ENCODE measurements at regions not wholly inside any gene's neighbourhood (a gene's known extent, or its start where the extent isn't known, plus 50 kb on each side); places are given as distances from the start of the nearest gene placed in this dataset.

DNA sequence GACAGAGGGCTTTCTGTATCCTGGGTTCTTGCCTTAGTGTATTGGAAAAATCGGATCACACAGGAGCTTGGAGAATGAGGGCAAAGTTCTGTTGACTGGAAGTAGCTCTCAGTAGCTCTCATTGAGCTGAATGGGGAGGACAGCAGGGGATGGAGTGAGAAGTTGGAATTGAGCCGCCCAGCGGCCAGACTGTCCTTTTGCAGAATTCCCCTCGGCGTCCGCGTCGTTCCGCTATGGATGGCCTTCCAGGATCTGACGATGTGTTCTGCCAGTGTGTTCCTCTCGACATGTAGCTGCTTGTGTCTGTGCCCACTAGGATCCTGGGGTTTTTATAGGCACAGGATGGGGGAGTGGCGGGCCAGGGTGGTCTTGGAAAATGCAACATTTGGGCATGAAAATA is 351.8 kb upstream of the SEMA3A start:
- H3K27ac Mint-ChIP-seq, result no peak overlapping the region
- H3K9me3 Mint-ChIP-seq, result no peaks in the 10 kb centered on the region
- no peak overlapping the region for H3K4me3 Mint-ChIP-seq
- no peak for DNase-seq
- peaks cover 21% of the 10 kb centered on the region for H3K4me1 Mint-ChIP-seq (ENCODE audit: low read depth)
- TF ChIP-seq CTCF (IDR thresholded peaks at IDR 0.05), result no peak
- H3K27me3 Mint-ChIP-seq (ENCODE audit: insufficient read depth), result no peaks in the 10 kb centered on the region
- H3K36me3 Mint-ChIP-seq (ENCODE audit: low read depth), result no peaks in the 10 kb centered on the region

GRCh38 chr7:84538268-84538667 is 343.7 kb upstream of the SEMA3A start:
- Mint-ChIP-seq H3K4me3 (no peak overlapping the region), H3K9me3 (no peaks in the 10 kb centered on the region), H3K27ac (no peak overlapping the region), H3K36me3 (ENCODE audit: low read depth) (no peaks in the 10 kb centered on the region), H3K27me3 (ENCODE audit: insufficient read depth) (no peaks in the 10 kb centered on the region), H3K4me1 (ENCODE audit: low read depth) (peaks cover 15% of the 10 kb centered on the region)
- DNase-seq, result no peak
- no peak for TF ChIP-seq CTCF (IDR thresholded peaks at IDR 0.05)

DNA sequence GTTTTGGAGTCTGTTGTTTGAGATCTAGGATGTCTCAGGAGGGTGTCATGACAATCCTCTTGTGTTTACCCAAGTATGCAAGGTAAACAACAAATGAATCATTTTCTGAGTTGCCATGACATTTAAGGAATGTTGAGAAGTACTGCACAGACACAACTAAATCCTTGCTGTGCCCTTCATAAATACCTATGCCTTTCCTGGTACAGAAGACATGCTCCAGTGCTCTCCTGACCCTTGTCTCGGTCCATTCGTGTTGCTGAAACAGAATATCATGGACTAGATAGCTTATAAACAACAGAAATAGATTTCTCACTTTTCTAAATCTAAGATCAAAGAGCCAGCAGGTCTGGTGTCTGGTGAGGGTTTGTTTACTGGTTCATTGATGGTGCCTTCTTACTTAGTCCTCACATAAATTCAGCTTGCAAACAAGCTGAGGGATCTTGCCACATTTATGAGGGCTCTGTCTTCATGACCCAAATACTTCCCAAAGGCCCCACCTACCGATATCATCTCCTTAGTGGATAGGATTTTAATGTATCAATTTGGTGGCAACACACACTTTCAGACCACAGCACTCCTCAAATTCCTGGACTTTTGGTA is 341.8 kb upstream of the SEMA3A start:
- H3K4me1 Mint-ChIP-seq (ENCODE audit: low read depth), result peaks cover 26% of the 10 kb centered on the region
- no peaks in the 10 kb centered on the region for H3K36me3 Mint-ChIP-seq (ENCODE audit: low read depth)
- H3K4me3 Mint-ChIP-seq, result no peak overlapping the region
- no peaks in the 10 kb centered on the region for H3K9me3 Mint-ChIP-seq
- H3K27ac Mint-ChIP-seq, result peak overlapping the region; percentile 83
- TF ChIP-seq CTCF (IDR thresholded peaks at IDR 0.05), result no peak
- H3K27me3 Mint-ChIP-seq (ENCODE audit: insufficient read depth), result no peaks in the 10 kb centered on the region
- peak; percentile 55 for DNase-seq

DNA sequence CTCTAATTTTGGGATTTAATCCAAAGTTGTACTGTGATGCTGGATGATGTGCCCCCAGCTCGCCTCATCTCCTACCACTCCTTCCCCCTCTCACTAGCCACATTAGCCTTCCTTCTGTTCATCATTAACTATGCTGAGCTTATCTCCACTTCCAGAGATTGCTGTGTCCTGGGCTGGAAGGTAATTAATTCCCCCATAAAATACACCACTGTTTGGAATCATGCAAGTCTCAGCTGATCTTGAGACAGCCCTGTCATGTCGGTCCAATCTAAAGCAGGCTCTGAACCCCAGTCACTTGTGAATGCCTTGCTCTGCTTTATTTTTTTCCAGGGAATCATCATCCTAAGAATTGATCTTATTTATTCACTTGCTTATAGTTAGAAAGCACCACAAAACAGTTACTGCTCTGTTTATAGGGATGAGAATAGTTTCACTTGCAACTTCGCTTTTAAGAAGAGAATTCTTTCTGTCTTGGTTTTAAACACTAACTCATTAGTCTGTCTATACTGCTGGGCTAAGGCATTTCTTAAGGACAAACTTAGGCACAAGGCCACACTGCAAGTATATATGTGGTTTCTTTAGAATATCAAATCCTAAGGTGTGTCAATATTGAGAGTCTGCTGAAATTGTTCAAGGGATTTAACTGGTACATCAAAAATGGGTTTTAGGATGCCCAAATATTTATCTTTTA is 341.1 kb upstream of the SEMA3A start:
- Mint-ChIP-seq H3K27ac (peak overlapping the region; percentile 83), H3K36me3 (ENCODE audit: low read depth) (no peaks in the 10 kb centered on the region), H3K27me3 (ENCODE audit: insufficient read depth) (no peaks in the 10 kb centered on the region), H3K4me3 (no peak overlapping the region), H3K4me1 (ENCODE audit: low read depth) (peaks cover 26% of the 10 kb centered on the region), H3K9me3 (no peaks in the 10 kb centered on the region)
- TF ChIP-seq CTCF (IDR thresholded peaks at IDR 0.05), result no peak
- DNase-seq, result no peak

- DNase-seq, result no peak
- no peak overlapping the region for H3K27ac Mint-ChIP-seq
- no peaks in the 10 kb centered on the region for H3K9me3 Mint-ChIP-seq
- no peaks in the 10 kb centered on the region for H3K27me3 Mint-ChIP-seq (ENCODE audit: insufficient read depth)
- H3K36me3 Mint-ChIP-seq (ENCODE audit: low read depth), result no peaks in the 10 kb centered on the region
- H3K4me3 Mint-ChIP-seq, result no peak overlapping the region
- H3K4me1 Mint-ChIP-seq (ENCODE audit: low read depth), result peaks cover 51% of the 10 kb centered on the region
- TF ChIP-seq CTCF (IDR thresholded peaks at IDR 0.05), result no peak
These were observed 338.6 kb upstream of the SEMA3A start for GRCh38 chr7:84533182-84533581.

Measured in HFFc6 (cell line).